Upper lobe of left lung (tissue), 6 donors: ENCODE measurements at regions not wholly inside any gene's neighbourhood (a gene's known extent, or its start where the extent isn't known, plus 50 kb on each side); places are given as distances from the start of the nearest gene placed in this dataset.
A peak's percentile ranks its signal among the peaks of the same experiment; 100 is the strongest.
"Not testable (repeated sequence)": the region's sequence is repeated elsewhere in the genome, so short reads cannot be mapped to it uniquely, and the experiment has no call there.

ENCODE experiments used
- ATAC-seq, 2 donors: fragments of 200-7000 bp; cut with Tn5 transposase; one replicate each; pipeline ENCODE4 v1.9.1; 2022; ENCODE audit warnings: mild to moderate bottlenecking in 2 of 2, moderate library complexity in 2 of 2; ENCODE audit not compliant: low FRiP score in 2 of 2
- DNase-seq, 2 donors: peaks; one replicate each; pipeline ENCODE4 v3.0.0-alpha.2; 2019 to 2020
- H3K27ac ChIP-seq, 4 donors: fragments of 200-600 bp; sonication (generic); one replicate each; pipeline ENCODE4 v1.5.1; 2016 to 2019
- H3K27me3 ChIP-seq, 4 donors: fragments of 200-600 bp; sonication (generic); one replicate each; pipeline ENCODE4 v1.5.1; 2017 to 2019
- H3K36me3 ChIP-seq, 4 donors: fragments of 200-600 bp; sonication (generic); one replicate each; pipeline ENCODE4 v1.5.1; 2016 to 2019
- H3K4me1 ChIP-seq, 4 donors: fragments of 200-600 bp; sonication (generic); one replicate each; pipeline ENCODE4 v1.5.1; 2018 to 2019
- H3K4me3 ChIP-seq, 4 donors: fragments of 200-600 bp; sonication (generic); one replicate each; pipeline ENCODE4 v1.5.1; 2017 to 2019; ENCODE audit warnings: mild to moderate bottlenecking in 2 of 4, moderate library complexity in 1 of 4
- H3K9me3 ChIP-seq, 4 donors: fragments of 200-600 bp; sonication (generic); one replicate each; pipeline ENCODE4 v1.5.1; 2018 to 2019
- CTCF ChIP-seq, 6 experiments: fragments of 450-650 bp in 4 of 6; fragments of 200-600 bp in 2 of 6; sonication (generic) in 2 of 6; IDR thresholded peaks; one replicate each; pipeline ENCODE4 v1.5.1; 2016 to 2019; ENCODE audit warnings: antibody characterized with exemption in 6 of 6
- EP300 ChIP-seq, 4 donors: sonication (generic); formaldehyde crosslinking; IDR thresholded peaks; one replicate each; pipeline ENCODE4 v1.5.1; 2017; ENCODE audit warnings: antibody characterized with exemption in 4 of 4, control low read depth in 2 of 4
- POLR2A ChIP-seq, 4 donors: fragments of 450-650 bp; IDR thresholded peaks; one replicate each; pipeline ENCODE4 v1.5.1; 2016 to 2017; ENCODE audit warnings: antibody characterized with exemption in 4 of 4, mild to moderate bottlenecking in 2 of 4
- POLR2AphosphoS5 ChIP-seq, 2 donors: sonication (generic); formaldehyde crosslinking; IDR thresholded peaks; one replicate each; pipeline ENCODE4 v1.5.1; 2017; ENCODE audit warnings: antibody characterized with exemption in 2 of 2
- WGBS, 2 donors: methylation state at CpG; one replicate each; pipeline ENCODE4 v1.1.5; 2017 to 2018; 5-methylcytosine and 5-hydroxymethylcytosine counted together
- donor health status: DM: no; HTN: no; CAD: no; lungs with moderate emphysema.
- donor health status: DM: no; HTN: yes; CAD: no; lungs with severe emphysema.

GRCh38 chrX:39067866-39068265 lies 266.6 kb downstream of the MID1IP1 start:
- H3K4me3 ChIP-seq, result no peak overlapping the region
- H3K9me3 ChIP-seq, result no peaks in the 10 kb centered on the region
- DNase-seq, result no peak
- H3K27ac ChIP-seq, result no peak overlapping the region
- no peaks in the 10 kb centered on the region for H3K27me3 ChIP-seq
- TF ChIP-seq EP300 (IDR thresholded peaks at IDR 0.05), result no peak
- TF ChIP-seq POLR2AphosphoS5 (IDR thresholded peaks at IDR 0.05), result no peak
- no peak for TF ChIP-seq CTCF (IDR thresholded peaks at IDR 0.05)
- 90 to 98% methylated on average over 5 of the region's 5 CpGs for WGBS, 2 donors
- no peaks in the 10 kb centered on the region for H3K4me1 ChIP-seq
- no peaks in the 10 kb centered on the region for H3K36me3 ChIP-seq
- ATAC-seq, result no peak

- not testable (repeated sequence) for ATAC-seq, H3K27me3 ChIP-seq, H3K4me3 ChIP-seq, DNase-seq, H3K36me3 ChIP-seq, H3K9me3 ChIP-seq, H3K4me1 ChIP-seq, H3K27ac ChIP-seq
- WGBS, 2 donors, result 79 to 93% methylated on average over 1 of the region's 1 CpG
These were observed 267.4 kb downstream of the MID1IP1 start for GRCh38 chrX:39068634-39069033.

- H3K27ac ChIP-seq, result no peak overlapping the region
- no peak for TF ChIP-seq POLR2AphosphoS5 (IDR thresholded peaks at IDR 0.05)
- H3K9me3 ChIP-seq, result no peaks in the 10 kb centered on the region
- no peaks in the 10 kb centered on the region for H3K4me1 ChIP-seq
- DNase-seq (peak in 1 of 2 donors; percentile 38), ATAC-seq (no peak)
- 80 to 96% methylated on average over 7 to 27 of the region's 28 CpGs for WGBS, 2 donors
- no peaks in the 10 kb centered on the region for H3K27me3 ChIP-seq
- H3K4me3 ChIP-seq, result no peak overlapping the region
- no peaks in the 10 kb centered on the region for H3K36me3 ChIP-seq
These were observed 268.8 kb downstream of the MID1IP1 start for GRCh38 chrX:39070009-39070408.

GRCh38 chrX:39073131-39073530 lies 271.9 kb downstream of the MID1IP1 start:
- H3K4me3 ChIP-seq, result no peak overlapping the region
- H3K27ac ChIP-seq, result no peak overlapping the region
- 38 to 75% methylated on average over 1 to 2 of the region's 2 CpGs for WGBS, 2 donors
- H3K36me3 ChIP-seq, result no peaks in the 10 kb centered on the region
- H3K4me1 ChIP-seq, result no peaks in the 10 kb centered on the region
- no peaks in the 10 kb centered on the region for H3K9me3 ChIP-seq
- no peaks in the 10 kb centered on the region for H3K27me3 ChIP-seq
- DNase-seq (no peak), ATAC-seq (no peak)
- no peak for TF ChIP-seq POLR2A (IDR thresholded peaks at IDR 0.05)

GRCh38 chrX:39096599-39096998 lies 295.3 kb downstream of the MID1IP1 start:
- no peak overlapping the region for H3K27ac ChIP-seq
- WGBS, 2 donors, result 77 to 81% methylated on average over 1 of the region's 1 CpG
- DNase-seq (no peak), ATAC-seq (no peak)
- TF ChIP-seq POLR2A (IDR thresholded peaks at IDR 0.05) (no peak), CTCF (IDR thresholded peaks at IDR 0.05) (no peak), POLR2AphosphoS5 (IDR thresholded peaks at IDR 0.05) (no peak), EP300 (IDR thresholded peaks at IDR 0.05) (no peak)
- H3K9me3 ChIP-seq, result no peaks in the 10 kb centered on the region
- H3K27me3 ChIP-seq, result no peaks in the 10 kb centered on the region
- H3K4me1 ChIP-seq, result no peaks in the 10 kb centered on the region
- no peaks in the 10 kb centered on the region for H3K36me3 ChIP-seq
- no peak overlapping the region for H3K4me3 ChIP-seq

GRCh38 chrX:39104745-39105144 lies 303.5 kb downstream of the MID1IP1 start:
- H3K9me3 ChIP-seq, result no peaks in the 10 kb centered on the region
- no peaks in the 10 kb centered on the region for H3K36me3 ChIP-seq
- ATAC-seq (no peak), DNase-seq (no peak)
- H3K27ac ChIP-seq, result no peak overlapping the region
- no peak for TF ChIP-seq POLR2A (IDR thresholded peaks at IDR 0.05)
- no peak for TF ChIP-seq EP300 (IDR thresholded peaks at IDR 0.05)
- TF ChIP-seq CTCF (IDR thresholded peaks at IDR 0.05), result no peak
- H3K4me1 ChIP-seq, result no peaks in the 10 kb centered on the region
- 82 to 95% methylated on average over 1 of the region's 1 CpG for WGBS, 2 donors
- H3K27me3 ChIP-seq, result no peaks in the 10 kb centered on the region
- no peak overlapping the region for H3K4me3 ChIP-seq
